ENCODE measurements at regions not wholly inside any gene's neighbourhood (a gene's known extent, or its start where the extent isn't known, plus 50 kb on each side); places are given as distances from the start of the nearest gene placed in this dataset.
"Not testable (repeated sequence)": the region's sequence is repeated elsewhere in the genome, so short reads cannot be mapped to it uniquely, and the experiment has no call there.

GRCh38 chr3:35446896-35447295 lies 192.4 kb upstream of the ARPP21 start:
- DNase-seq = no peak

- DNase-seq = no peak
Observed at GRCh38 chr3:35448121-35448520, 191.2 kb upstream of the ARPP21 start.

GRCh38 chr3:35448681-35449080 lies 190.6 kb upstream of the ARPP21 start:
- no peak for DNase-seq

GRCh38 chr3:35454819-35455218 lies 184.5 kb upstream of the ARPP21 start:
- not testable (repeated sequence) for DNase-seq

GRCh38 chr3:35473956-35474355 lies 165.4 kb upstream of the ARPP21 start:
- DNase-seq = no peak

GRCh38 chr3:35482566-35482965 lies 156.8 kb upstream of the ARPP21 start:
- not testable (repeated sequence) for DNase-seq

DNA sequence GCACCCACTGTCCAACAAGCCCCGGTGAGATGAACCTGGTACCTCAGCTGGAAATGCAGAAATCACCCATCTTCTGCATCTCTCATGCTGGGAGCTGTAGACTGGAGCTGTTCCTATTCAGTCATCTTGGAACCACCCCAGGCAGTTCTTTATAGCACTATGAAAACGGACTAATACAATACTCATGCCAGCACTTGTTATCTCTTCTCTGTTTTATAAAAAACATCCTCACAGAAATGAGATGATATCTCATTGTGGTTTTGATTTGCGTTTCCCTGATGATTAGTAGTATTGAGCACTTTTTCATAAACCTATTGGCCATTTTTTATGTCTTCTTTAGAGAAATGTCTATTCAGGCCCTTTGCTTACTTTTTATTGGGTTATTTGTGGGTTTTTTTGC lies 156.2 kb upstream of the ARPP21 start:
- no peak for DNase-seq

- DNase-seq = no peak
Observed at GRCh38 chr3:35484929-35485530, 154.3 kb upstream of the ARPP21 start.

DNA sequence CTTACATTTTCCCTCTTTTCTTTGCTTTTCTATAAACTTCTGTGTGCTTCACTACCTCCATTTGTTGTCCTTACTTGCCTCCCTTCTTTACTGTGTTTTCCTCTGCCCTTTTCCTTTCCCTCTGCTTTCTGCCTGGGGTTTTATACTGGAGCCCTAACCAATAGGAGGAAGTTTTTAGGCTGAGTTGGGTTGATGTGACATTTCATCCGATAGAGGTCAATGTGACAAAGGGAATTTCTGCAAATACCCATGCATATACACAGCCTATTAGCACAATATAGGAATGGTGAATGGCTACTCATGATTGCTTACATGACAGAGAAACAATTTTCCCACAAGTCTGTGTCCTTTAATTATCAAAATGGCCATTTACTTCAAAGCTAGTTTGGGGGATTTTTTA lies 153.0 kb upstream of the ARPP21 start:
- no peak for DNase-seq

DNA sequence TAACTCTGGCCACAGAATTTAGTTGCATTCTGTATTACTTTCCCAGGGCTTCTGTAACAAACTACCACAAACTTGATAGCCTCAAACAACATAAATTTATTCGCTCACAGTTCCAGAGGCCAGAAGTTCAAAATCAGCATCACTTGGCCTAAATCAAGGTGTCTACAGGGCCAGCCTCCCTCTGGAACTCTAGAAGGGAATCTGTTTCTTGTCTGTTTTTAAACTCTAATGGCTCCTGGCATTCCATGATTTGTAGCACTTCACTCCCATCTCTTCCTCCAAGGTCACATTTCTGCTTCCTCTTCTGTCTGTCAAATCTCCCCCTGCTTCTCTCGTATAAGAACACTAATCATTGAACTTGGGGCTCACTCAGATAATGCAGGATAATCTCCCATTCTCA lies 151.9 kb upstream of the ARPP21 start:
- DNase-seq = no peak

DNA sequence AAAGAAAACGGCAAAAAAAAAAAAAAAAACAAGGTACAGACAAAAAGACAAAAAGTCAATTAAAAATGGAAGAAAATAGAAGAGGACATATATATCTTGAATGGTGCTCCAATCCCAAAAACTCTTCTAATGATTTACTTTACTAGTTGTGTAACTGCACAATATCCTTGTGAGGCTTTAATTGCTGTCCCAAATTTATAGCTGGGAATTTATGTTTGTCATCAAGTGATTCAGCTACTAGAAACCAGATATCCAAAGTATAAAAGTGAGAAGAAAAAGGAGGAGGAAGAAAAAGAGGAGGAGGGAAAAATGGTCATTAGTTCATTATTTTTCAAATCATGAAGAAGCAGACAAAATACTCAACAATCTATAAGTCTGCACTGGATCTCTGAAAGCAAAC lies 150.8 kb upstream of the ARPP21 start:
- DNase-seq = no peak

GRCh38 chr3:35492841-35493240 lies 146.5 kb upstream of the ARPP21 start:
- no peak for DNase-seq

DNA sequence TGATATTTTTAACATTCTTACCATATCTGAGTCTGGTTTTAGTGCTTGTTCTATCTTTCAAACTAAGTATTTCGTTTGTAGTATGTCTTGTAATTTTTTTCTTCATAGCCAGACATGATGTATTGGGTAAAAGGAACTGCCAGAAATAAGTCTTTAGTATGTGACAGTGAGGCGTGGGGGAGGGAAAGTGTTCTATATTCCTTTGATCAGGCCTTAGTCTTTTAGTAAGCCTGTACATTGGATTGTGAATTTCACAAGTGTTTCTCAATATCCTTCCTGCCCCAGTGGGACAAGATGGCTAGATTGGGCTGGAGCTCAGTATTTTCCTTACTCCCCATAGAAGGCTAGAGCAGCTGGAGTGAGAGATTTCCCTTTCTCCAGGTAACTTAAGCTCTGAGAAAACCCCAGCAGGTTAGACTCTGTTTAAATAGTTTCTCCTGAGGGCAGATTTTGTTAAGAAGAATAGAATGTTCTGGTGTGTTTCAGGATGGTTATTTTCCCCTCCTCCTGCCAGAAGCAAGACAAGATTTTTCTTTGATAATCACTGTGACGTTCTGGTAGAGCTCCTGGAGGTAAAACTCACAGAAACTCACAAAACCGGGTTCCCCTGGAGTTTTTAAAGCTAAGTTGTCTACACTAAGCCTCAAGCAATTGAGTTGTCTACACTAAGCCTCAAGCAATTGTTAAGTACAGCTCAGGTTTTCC lies 140.7 kb upstream of the ARPP21 start:
- DNase-seq = no peak

GRCh38 chr3:35500641-35501350 lies 138.5 kb upstream of the ARPP21 start:
- DNase-seq = no peak

GRCh38 chr3:35502699-35503098 lies 136.6 kb upstream of the ARPP21 start:
- no peak for DNase-seq

DNA sequence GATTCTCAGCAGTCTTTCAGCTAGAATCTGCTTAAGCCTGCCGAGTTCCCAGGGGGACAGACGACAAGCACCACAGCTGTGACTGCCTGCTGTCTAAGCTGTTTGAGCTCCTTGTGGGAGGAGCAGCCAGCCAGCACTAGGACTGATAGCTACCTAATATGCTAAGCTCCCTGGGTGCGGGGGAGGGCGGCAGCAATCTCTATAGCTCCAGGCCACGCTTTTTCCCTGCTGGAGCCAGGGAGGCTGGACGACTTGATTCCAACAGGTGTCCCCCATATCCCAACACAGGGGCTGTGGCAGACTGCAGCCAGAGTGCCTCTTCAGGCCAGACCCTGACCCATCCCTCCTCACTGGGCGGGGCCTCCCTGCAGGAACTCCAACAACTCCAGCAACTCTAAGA lies 134.1 kb upstream of the ARPP21 start:
- no peak for DNase-seq

- no peak for DNase-seq
Observed at GRCh38 chr3:35505772-35506171, 133.6 kb upstream of the ARPP21 start.

GRCh38 chr3:35519936-35520335 lies 119.4 kb upstream of the ARPP21 start:
- no peak for DNase-seq

GRCh38 chr3:35521196-35521595 lies 118.1 kb upstream of the ARPP21 start:
- no peak for DNase-seq

GRCh38 chr3:35522450-35522849 lies 116.9 kb upstream of the ARPP21 start:
- DNase-seq = no peak

GRCh38 chr3:35523074-35523473 lies 116.3 kb upstream of the ARPP21 start:
- no peak for DNase-seq

GRCh38 chr3:35523838-35524237 lies 115.5 kb upstream of the ARPP21 start:
- DNase-seq = peak; percentile 20

DNA sequence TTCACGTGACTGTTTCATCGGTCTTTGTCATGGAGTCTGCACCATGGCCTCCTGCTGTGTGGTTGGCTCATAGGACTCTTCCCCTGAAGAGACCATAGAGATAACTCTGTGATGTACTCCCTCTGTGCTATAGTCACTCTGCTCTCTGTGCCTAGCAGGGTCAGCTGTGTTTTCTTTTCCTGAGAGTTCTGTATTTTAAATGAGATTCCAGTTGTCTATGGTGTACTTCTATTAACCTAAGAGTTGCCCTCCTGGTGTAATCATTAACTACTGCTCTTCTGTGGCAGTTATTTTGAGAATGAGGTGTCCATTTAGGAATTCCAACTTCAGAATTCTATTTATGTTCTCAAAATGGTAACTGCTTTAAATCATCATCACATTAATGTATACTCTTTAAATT lies 114.5 kb upstream of the ARPP21 start:
- DNase-seq = no peak

DNA sequence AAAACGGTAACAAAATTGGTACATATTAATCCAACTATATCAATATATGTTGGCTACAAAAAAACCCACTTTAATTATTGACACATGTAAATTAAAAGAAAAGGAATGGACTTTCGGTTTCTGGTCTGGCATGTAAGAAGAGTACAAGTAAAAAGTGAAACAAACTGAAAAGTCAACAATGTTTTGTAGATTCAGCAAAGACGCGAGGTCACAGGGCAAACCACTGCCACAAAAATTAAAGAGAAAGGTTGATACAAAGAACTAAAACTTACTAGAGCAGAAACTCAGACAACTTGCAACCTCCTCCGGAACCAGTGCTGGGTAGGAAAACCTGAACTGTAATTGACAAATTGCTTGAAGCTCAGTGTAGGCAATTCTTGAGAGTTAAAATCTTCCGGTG lies 110.6 kb upstream of the ARPP21 start:
- DNase-seq = no peak

Data from fibroblast of skin of right biceps (primary cell).